Coronary artery (tissue), 2 donors: ENCODE measurements at regions not wholly inside any gene's neighbourhood (a gene's known extent, or its start where the extent isn't known, plus 50 kb on each side); places are given as distances from the start of the nearest gene placed in this dataset.

Source experiments
- DNase-seq: peaks from one replicate; pipeline ENCODE4 v3.0.0-alpha.2; 2017; ENCODE audit warnings: low spot score
- H3K27ac ChIP-seq, 2 donors: fragments of 200-600 bp; sonication (generic); one replicate each; pipeline ENCODE4 v1.5.1; 2016 to 2019
- H3K4me3 ChIP-seq: fragments of 200-600 bp; sonication (generic); 2 replicates; pipeline ENCODE4 v1.5.1; 2016; ENCODE audit warnings: mild to moderate bottlenecking, moderate library complexity
- CTCF ChIP-seq: fragments of 200-600 bp; sonication (generic); IDR thresholded peaks from one replicate; pipeline ENCODE4 v1.5.1; 2019; ENCODE audit warnings: antibody characterized with exemption

- no peak for TF ChIP-seq CTCF
- H3K4me3 ChIP-seq = no peak overlapping the region
- DNase-seq = no peak
- H3K27ac ChIP-seq = no peak overlapping the region
Observed at GRCh38 chr7:86923527-86923926, 135.9 kb downstream of the ELAPOR2 start.

- Histone ChIP-seq H3K4me3 (no peak overlapping the region), H3K27ac (no peak overlapping the region)
- DNase-seq = no peak
- TF ChIP-seq CTCF = no peak
Observed at GRCh38 chr7:86920154-86920553, 139.3 kb downstream of the ELAPOR2 start.

- no peak for TF ChIP-seq CTCF
- no peak for DNase-seq
- Histone ChIP-seq H3K4me3 (no peak overlapping the region), H3K27ac (no peak overlapping the region)
Observed at GRCh38 chr7:86918245-86918644, 141.2 kb downstream of the ELAPOR2 start.

GRCh38 chr7:86916277-86916825, 143.1 kb downstream of the ELAPOR2 start:
- no peak overlapping the region for H3K4me3 ChIP-seq
- no peak for DNase-seq
- TF ChIP-seq CTCF = no peak
- H3K27ac ChIP-seq = no peak overlapping the region

DNA sequence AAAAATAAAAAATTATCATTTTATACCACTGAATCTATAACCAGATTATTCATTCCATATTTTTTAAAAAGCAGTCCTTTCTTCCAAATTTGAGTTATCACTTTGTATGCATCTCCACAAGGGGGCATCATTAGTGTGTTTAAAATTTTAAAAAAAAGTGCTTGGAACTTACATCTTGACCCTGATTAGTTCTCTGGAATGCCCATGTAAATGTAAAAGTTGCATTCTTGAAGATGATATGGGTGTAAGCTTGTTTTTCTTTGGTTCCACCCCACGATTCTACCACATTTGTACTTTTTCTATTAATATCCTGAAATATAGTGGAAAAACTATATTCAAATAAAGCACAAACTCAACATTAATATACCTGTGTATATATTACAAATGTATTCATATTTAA, 144.9 kb downstream of the ELAPOR2 start:
- TF ChIP-seq CTCF = no peak
- H3K27ac ChIP-seq = no peak overlapping the region
- no peak for DNase-seq
- no peak overlapping the region for H3K4me3 ChIP-seq
